ENCODE measurements at regions not wholly inside any gene's neighbourhood (a gene's known extent, or its start where the extent isn't known, plus 50 kb on each side); places are given as distances from the start of the nearest gene placed in this dataset.

DNA sequence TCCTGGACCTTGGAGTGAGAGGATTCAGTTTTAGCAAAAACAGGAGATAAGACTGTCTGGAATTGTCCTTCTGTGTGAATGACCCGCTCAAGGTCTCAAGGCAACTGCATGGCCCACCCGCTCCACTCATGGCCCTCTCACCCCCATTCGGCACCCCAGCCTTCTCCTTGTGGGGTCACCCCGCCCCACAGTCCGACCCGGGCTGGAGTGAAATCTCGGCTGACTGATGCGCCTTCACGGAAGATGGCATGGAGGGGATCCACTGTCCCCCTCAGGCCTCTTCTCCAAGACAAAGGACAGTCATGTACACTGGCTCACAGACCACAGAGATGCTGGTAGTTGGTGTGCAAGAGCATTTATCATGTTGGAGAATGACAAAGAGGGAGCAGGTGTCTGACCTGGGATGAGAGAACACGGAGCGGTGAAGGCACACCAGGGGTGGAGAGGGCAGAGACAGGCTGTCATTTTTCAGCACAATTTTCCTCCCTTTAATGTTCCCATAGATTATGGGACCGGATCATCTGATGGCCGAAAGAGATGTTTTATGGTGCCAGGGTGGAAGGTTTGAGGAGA is 391.9 kb upstream of the TNRC6C start:
- WGBS, 2 donors (ENCODE audit: low coverage in 1 of 2): 67 to 94% methylated on average over 4 to 13 of the region's 13 CpGs
- TF ChIP-seq POLR2AphosphoS5 (IDR thresholded peaks at IDR 0.05) (no peak), EP300 (IDR thresholded peaks at IDR 0.05; ENCODE audit: low read depth) (no peak), POLR2A (IDR thresholded peaks at IDR 0.05) (no peak)
- TF ChIP-seq, protein P1, sequence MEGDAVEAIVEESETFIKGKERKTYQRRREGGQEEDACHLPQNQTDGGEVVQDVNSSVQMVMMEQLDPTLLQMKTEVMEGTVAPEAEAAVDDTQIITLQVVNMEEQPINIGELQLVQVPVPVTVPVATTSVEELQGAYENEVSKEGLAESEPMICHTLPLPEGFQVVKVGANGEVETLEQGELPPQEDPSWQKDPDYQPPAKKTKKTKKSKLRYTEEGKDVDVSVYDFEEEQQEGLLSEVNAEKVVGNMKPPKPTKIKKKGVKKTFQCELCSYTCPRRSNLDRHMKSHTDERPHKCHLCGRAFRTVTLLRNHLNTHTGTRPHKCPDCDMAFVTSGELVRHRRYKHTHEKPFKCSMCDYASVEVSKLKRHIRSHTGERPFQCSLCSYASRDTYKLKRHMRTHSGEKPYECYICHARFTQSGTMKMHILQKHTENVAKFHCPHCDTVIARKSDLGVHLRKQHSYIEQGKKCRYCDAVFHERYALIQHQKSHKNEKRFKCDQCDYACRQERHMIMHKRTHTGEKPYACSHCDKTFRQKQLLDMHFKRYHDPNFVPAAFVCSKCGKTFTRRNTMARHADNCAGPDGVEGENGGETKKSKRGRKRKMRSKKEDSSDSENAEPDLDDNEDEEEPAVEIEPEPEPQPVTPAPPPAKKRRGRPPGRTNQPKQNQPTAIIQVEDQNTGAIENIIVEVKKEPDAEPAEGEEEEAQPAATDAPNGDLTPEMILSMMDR (IDR thresholded peaks at IDR 0.05): no peak
- H3K9me3 ChIP-seq: no peaks in the 10 kb centered on the region
- no peaks in the 10 kb centered on the region for H3K36me3 ChIP-seq
- H3K4me1 ChIP-seq: peaks cover 0 to 7% (median 3%) of the 10 kb centered on the region in 4 donors
- H3K27me3 ChIP-seq: peaks cover 19% of the 10 kb centered on the region
- H3K27ac ChIP-seq: no peak overlapping the region
- DNase-seq: no peak
- in situ Hi-C loops (cut with MboI; ENCODE audit: low pct_ligation_motif_present in 1 of 4, low pct_unique_long_range_greater_than_20kb in 1 of 4, low sequenced_read_pairs in 3 of 4): no loop called here
- intact Hi-C loops (cut with DNase I; ENCODE audit: low total_unique reads): no loop called here
- no peak overlapping the region for H3K4me3 ChIP-seq

DNA sequence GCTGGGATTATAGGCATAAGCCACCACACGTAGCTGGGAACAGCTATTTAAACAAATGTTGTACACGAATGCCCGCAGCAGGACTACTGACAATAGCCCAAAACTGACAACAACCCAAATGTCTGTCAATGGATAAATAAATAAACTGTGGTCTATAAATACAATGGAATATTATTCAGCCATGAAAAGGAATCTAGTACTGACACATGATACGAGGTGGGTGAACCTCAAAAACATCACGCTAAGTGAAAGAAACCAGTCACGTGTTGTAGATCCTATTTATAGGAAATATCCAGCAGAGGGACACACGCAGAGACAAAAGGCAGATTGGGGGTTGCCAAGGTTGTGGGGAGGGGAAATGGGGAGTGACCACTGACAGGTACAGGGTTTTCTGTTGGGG is 390.0 kb upstream of the TNRC6C start:
- in situ Hi-C loops (cut with MboI; ENCODE audit: low pct_ligation_motif_present in 1 of 4, low pct_unique_long_range_greater_than_20kb in 1 of 4, low sequenced_read_pairs in 3 of 4): no loop called here
- intact Hi-C loops (cut with DNase I; ENCODE audit: low total_unique reads): no loop called here

DNA sequence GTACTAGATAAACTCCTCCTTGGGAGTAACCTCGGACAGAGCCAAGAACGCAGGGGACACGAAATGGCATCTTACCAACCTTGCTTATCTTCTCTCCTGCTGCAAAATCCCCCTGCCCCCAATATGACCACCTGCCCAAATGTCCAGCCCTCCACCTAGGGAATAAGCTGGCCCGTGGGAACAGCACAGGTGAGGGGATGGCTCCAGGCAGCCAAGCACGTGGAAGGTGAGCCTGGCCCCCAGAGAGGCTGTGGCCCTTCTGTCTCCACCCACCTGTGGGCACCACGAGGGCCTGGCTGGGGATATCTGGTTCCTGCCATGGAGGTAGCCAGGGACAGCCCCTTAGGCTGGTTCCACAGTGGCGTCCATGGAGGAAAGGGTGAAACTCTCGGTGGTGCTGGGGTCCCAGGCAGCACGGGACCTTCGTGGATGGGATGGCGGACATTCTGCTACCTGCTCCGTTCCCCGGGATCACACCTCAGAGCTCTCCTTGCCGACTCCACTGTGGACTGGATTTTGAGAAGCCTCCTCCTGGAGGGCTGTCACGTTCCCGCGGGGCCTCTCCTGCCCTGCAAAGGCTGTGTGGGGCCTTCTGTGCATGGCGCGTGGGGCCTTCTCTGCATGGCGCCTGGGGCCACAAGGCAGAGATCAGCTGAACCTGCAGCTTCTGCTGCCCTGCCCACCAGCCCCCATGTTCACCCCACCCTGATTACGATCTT is 388.5 kb upstream of the TNRC6C start:
- peaks cover 33% of the 10 kb centered on the region for H3K27me3 ChIP-seq
- DNase-seq: no peak
- TF ChIP-seq POLR2AphosphoS5 (IDR thresholded peaks at IDR 0.05): no peak
- WGBS, 2 donors (ENCODE audit: low coverage in 1 of 2): 60 to 89% methylated on average over 1 to 21 of the region's 21 CpGs
- peaks cover 0 to 15% (median 5%) of the 10 kb centered on the region in 4 donors for H3K4me1 ChIP-seq
- no peaks in the 10 kb centered on the region for H3K9me3 ChIP-seq
- H3K4me3 ChIP-seq: no peak overlapping the region
- H3K27ac ChIP-seq: no peak overlapping the region
- in situ Hi-C loops (cut with MboI; ENCODE audit: low pct_ligation_motif_present in 1 of 4, low pct_unique_long_range_greater_than_20kb in 1 of 4, low sequenced_read_pairs in 3 of 4): no loop called here
- no peaks in the 10 kb centered on the region for H3K36me3 ChIP-seq
- intact Hi-C loops (cut with DNase I; ENCODE audit: low total_unique reads): no loop called here

More for the DNA sequence above, 390.0 kb upstream of the TNRC6C start:
- TF ChIP-seq POLR2A (IDR thresholded peaks at IDR 0.05) (no peak), POLR2AphosphoS5 (IDR thresholded peaks at IDR 0.05) (no peak), EP300 (IDR thresholded peaks at IDR 0.05; ENCODE audit: low read depth) (no peak)
- TF ChIP-seq, protein P1 (IDR thresholded peaks at IDR 0.05): no peak
- no peaks in the 10 kb centered on the region for H3K36me3 ChIP-seq
- no peak overlapping the region for H3K4me3 ChIP-seq
- H3K27ac ChIP-seq: no peak overlapping the region
- H3K9me3 ChIP-seq: no peaks in the 10 kb centered on the region
- WGBS, 2 donors (ENCODE audit: low coverage in 1 of 2): 83 to 90% methylated on average over 4 to 7 of the region's 7 CpGs
- H3K4me1 ChIP-seq: peaks cover 0 to 15% (median 5%) of the 10 kb centered on the region in 4 donors
- DNase-seq: no peak
- H3K27me3 ChIP-seq: peaks cover 33% of the 10 kb centered on the region

DNA sequence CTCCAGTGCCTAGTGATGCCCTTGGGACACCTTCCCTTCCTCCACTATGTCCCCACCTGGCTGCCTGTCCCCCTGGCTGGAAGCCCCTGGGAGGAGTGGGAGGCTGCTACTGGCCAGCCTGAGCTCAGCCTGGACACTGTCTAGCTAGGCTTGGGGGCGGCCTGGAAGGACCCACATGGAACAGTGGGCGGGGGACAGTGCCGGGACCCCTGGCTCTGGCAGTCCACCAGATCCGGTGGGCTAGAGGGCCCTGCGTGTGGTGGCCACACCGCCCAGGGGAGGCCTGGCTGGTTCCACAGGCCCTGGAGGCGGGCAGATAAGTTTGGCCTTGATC is 388.0 kb upstream of the TNRC6C start:
- H3K27me3 ChIP-seq: peaks cover 33% of the 10 kb centered on the region
- no peak overlapping the region for H3K27ac ChIP-seq
- TF ChIP-seq POLR2AphosphoS5 (IDR thresholded peaks at IDR 0.05) (no peak), EP300 (IDR thresholded peaks at IDR 0.05; ENCODE audit: low read depth) (no peak), POLR2A (IDR thresholded peaks at IDR 0.05) (no peak)
- TF ChIP-seq, protein P1 (IDR thresholded peaks at IDR 0.05): no peak
- H3K9me3 ChIP-seq: no peaks in the 10 kb centered on the region
- 63 to 88% methylated on average over 6 of the region's 7 CpGs for WGBS, 2 donors (ENCODE audit: low coverage in 1 of 2)
- in situ Hi-C loops (cut with MboI; ENCODE audit: low pct_ligation_motif_present in 1 of 4, low pct_unique_long_range_greater_than_20kb in 1 of 4, low sequenced_read_pairs in 3 of 4) (no loop called here), intact Hi-C loops (cut with DNase I; ENCODE audit: low total_unique reads) (no loop called here)
- H3K4me1 ChIP-seq: peaks cover 0 to 15% (median 5%) of the 10 kb centered on the region in 4 donors
- H3K36me3 ChIP-seq: no peaks in the 10 kb centered on the region
- no peak overlapping the region for H3K4me3 ChIP-seq
- DNase-seq: no peak

All from transverse colon (tissue), 4 donors.